Cardiac muscle cell (in vitro differentiated cells and primary cell): ENCODE measurements at regions not wholly inside any gene's neighbourhood (a gene's known extent, or its start where the extent isn't known, plus 50 kb on each side); places are given as distances from the start of the nearest gene placed in this dataset.
A peak's percentile ranks its signal among the peaks of the same experiment; 100 is the strongest.

Experiments
- DNase-seq, 2 donors: peaks; one replicate each; pipeline versions ENCODE4 v3.0.0 to v3.0.0-alpha.2; 2010 to 2017; ENCODE audit warnings: low read depth in 1 of 2, low spot score in 1 of 2
- H3K27ac ChIP-seq: fragments of 200-600 bp; sonication (generic); 2 replicates; pipeline ENCODE4 v1.5.1; 2016
- H3K27me3 ChIP-seq: fragments of 200-600 bp; sonication (generic); 2 replicates; pipeline ENCODE4 v1.6.0; 2016; ENCODE audit warnings: control low read depth
- H3K36me3 ChIP-seq: fragments of 200-600 bp; sonication (generic); 2 replicates; pipeline ENCODE4 v1.5.1; 2016; ENCODE audit warnings: control low read depth
- H3K4me1 ChIP-seq: fragments of 200-600 bp; sonication (generic); 2 replicates; pipeline ENCODE4 v1.8.1; 2017; ENCODE audit warnings: low read depth, mild to moderate bottlenecking, mixed run types
- H3K4me3 ChIP-seq: fragments of 200-600 bp; sonication (generic); 2 replicates; pipeline ENCODE4 v1.5.1; 2016; ENCODE audit warnings: mild to moderate bottlenecking
- H3K9me3 ChIP-seq: fragments of 200-600 bp; sonication (generic); 2 replicates; pipeline ENCODE4 v1.5.1; 2017; ENCODE audit warnings: low read depth, mild to moderate bottlenecking, control low read depth
- TF ChIP-seq, protein P1 (sequence below): IDR thresholded peaks from 2 replicates; pipeline ENCODE4 v1.5.1; 2012; ENCODE audit warnings: low read depth, mild to moderate bottlenecking, low read length

DNA sequence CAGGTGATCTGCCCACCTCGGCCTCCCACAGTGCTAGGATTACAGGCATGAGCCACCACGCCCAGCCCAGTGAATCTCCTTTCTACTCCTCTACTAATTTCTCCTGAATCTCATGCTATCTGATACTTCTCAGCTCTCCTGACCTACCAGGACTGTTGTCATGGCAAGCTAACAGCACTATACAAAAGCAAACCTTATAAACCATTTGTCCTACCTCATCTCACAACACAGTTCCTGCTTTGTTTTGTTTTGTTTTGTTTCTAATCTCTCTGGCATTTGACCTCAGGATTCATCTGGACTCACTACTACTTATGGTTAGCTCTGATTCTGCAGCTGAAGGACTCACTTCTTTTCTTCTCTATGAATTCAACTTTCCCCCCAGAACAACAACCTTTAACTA lies 734.8 kb downstream of the TLE1 start:
- Histone ChIP-seq H3K36me3 (no peaks in the 10 kb centered on the region), H3K27me3 (no peaks in the 10 kb centered on the region), H3K4me1 (peaks cover 25% of the 10 kb centered on the region), H3K27ac (no peak overlapping the region), H3K4me3 (no peak overlapping the region), H3K9me3 (no peaks in the 10 kb centered on the region)
- no peak for DNase-seq
- TF ChIP-seq, protein P1, sequence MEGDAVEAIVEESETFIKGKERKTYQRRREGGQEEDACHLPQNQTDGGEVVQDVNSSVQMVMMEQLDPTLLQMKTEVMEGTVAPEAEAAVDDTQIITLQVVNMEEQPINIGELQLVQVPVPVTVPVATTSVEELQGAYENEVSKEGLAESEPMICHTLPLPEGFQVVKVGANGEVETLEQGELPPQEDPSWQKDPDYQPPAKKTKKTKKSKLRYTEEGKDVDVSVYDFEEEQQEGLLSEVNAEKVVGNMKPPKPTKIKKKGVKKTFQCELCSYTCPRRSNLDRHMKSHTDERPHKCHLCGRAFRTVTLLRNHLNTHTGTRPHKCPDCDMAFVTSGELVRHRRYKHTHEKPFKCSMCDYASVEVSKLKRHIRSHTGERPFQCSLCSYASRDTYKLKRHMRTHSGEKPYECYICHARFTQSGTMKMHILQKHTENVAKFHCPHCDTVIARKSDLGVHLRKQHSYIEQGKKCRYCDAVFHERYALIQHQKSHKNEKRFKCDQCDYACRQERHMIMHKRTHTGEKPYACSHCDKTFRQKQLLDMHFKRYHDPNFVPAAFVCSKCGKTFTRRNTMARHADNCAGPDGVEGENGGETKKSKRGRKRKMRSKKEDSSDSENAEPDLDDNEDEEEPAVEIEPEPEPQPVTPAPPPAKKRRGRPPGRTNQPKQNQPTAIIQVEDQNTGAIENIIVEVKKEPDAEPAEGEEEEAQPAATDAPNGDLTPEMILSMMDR: no peak

DNA sequence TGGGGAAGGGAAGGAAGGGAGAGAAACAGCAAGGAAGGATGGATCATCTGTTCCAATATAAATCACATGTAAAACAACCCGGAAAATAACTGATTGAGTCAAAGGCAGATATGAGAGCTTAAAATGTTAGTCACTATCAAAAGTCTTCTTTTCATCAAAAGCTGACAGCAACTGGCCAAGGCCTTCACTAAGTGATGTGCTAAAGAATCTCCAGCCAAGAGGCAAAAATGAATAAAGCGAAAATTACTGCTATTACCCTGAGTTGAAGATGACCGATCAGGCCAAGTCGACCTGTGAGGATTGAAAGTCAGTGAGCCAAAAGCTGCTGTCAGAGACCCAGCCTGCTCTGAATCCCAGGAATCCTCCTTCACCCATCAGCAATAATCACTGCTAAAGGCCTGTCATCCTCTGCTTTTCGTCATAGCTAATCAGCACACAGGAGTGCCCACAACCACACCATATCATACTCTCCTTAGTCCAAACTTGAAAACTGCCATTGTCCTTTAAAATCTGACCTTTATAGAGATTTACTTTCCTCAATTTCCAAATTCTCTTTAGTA lies 736.9 kb downstream of the TLE1 start:
- peaks cover 25% of the 10 kb centered on the region for H3K4me1 ChIP-seq
- no peaks in the 10 kb centered on the region for H3K36me3 ChIP-seq
- no peaks in the 10 kb centered on the region for H3K9me3 ChIP-seq
- no peak overlapping the region for H3K4me3 ChIP-seq
- no peaks in the 10 kb centered on the region for H3K27me3 ChIP-seq
- TF ChIP-seq, protein P1: no peak
- H3K27ac ChIP-seq: no peak overlapping the region
- peak in 1 of 2 donors; percentile 20 for DNase-seq

DNA sequence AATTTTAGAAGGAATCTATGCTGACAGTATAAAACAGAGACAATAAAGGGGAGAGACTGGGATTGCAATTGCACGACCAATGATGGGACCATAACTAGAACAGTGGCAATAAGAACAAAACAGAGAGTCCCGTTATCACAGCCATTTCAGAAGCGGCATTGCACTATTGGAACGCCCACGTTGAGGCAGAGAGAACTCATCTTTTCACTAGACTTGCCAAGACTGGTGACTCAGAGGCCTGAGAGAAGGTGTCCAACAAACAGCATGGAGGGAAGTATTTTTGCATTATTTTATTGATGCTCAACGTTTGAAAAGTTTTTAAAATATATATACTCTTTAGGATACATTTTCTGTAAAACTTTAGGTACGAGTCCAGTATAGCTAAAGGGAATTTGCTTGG lies 737.7 kb downstream of the TLE1 start:
- TF ChIP-seq, protein P1: no peak
- peak in 1 of 2 donors; percentile 34 for DNase-seq

DNA sequence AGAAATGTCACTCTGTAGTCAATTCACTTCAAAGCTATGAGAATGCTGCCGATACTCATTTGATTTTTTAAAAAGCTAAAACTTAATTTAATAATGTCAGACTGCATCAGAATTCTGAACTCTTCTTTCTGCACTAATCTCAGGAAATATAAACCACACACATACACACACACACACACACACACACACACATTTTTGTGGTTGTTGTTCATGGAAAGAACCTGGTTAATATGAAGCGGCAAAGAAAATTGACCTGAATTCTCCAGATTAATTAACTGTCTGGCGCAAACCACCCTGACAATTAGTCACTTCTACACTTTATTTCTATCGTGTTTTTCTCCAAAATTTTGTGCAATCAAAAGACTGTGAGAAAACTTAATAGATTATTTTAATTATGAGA lies 740.5 kb downstream of the TLE1 start:
- TF ChIP-seq, protein P1: no peak
- H3K4me3 ChIP-seq: no peak overlapping the region
- peaks cover 11% of the 10 kb centered on the region for H3K4me1 ChIP-seq
- H3K27me3 ChIP-seq: no peaks in the 10 kb centered on the region
- no peaks in the 10 kb centered on the region for H3K9me3 ChIP-seq
- H3K36me3 ChIP-seq: no peaks in the 10 kb centered on the region
- no peak overlapping the region for H3K27ac ChIP-seq
- DNase-seq: no peak

More for the DNA sequence above, 737.7 kb downstream of the TLE1 start:
- H3K9me3 ChIP-seq: no peaks in the 10 kb centered on the region
- no peaks in the 10 kb centered on the region for H3K27me3 ChIP-seq
- H3K4me1 ChIP-seq: peaks cover 17% of the 10 kb centered on the region
- H3K4me3 ChIP-seq: no peak overlapping the region
- H3K27ac ChIP-seq: no peak overlapping the region
- no peaks in the 10 kb centered on the region for H3K36me3 ChIP-seq

DNA sequence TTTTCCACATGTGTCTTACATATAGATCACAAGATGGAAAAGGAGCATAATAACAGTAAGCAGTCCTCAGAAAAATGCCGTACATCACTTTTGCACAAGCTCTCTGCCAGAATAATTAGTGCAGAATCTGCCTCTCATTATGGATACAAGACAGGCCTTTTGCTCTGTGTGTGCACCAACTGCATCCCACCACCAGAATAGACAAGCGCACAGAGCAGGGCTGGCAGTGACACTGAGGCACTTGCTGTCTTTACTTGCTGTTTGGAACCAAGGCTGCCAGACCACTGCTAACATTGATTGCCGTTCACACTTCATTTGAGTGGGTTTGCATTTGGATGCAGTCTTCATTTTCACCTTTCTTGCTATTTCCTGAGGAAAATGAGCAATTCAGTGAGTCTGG lies 741.3 kb downstream of the TLE1 start:
- no peak overlapping the region for H3K4me3 ChIP-seq
- no peaks in the 10 kb centered on the region for H3K27me3 ChIP-seq
- DNase-seq: no peak
- TF ChIP-seq, protein P1: no peak
- H3K27ac ChIP-seq: no peak overlapping the region
- no peaks in the 10 kb centered on the region for H3K9me3 ChIP-seq
- no peaks in the 10 kb centered on the region for H3K36me3 ChIP-seq
- peaks cover 10% of the 10 kb centered on the region for H3K4me1 ChIP-seq
